Lower leg skin (tissue), 3 donors: ENCODE measurements at regions not wholly inside any gene's neighbourhood (a gene's known extent, or its start where the extent isn't known, plus 50 kb on each side); places are given as distances from the start of the nearest gene placed in this dataset.

Experiments used
- CTCF ChIP-seq, 3 donors: fragments of 450-650 bp; IDR thresholded peaks; one replicate each; pipeline ENCODE4 v1.5.1; 2016; ENCODE audit warnings: antibody characterized with exemption in 3 of 3, mild to moderate bottlenecking in 3 of 3, moderate library complexity in 2 of 3
- POLR2A ChIP-seq, 2 donors: fragments of 450-650 bp; IDR thresholded peaks; one replicate each; pipeline ENCODE4 v1.6.1; 2016 to 2017; ENCODE audit warnings: antibody characterized with exemption in 2 of 2, mild to moderate bottlenecking in 1 of 2, moderate library complexity in 1 of 2

- TF ChIP-seq CTCF (IDR thresholded peaks at IDR 0.05) (no peak), POLR2A (IDR thresholded peaks at IDR 0.05) (no peak)
These were observed 229.3 kb upstream of the CTNND2 start for GRCh38 chr5:12133520-12133919.
